ENCODE measurements at regions not wholly inside any gene's neighbourhood (a gene's known extent, or its start where the extent isn't known, plus 50 kb on each side); places are given as distances from the start of the nearest gene placed in this dataset.

GRCh38 chr20:58577139-58577806, 62.1 kb upstream of the APCDD1L start:
- no peak for TF ChIP-seq CTCF (IDR thresholded peaks at IDR 0.05)
- TF ChIP-seq POLR2A (IDR thresholded peaks at IDR 0.05): no peak

Measured in testis (tissue), 2 donors.